Mesendoderm (in vitro differentiated cells): ENCODE measurements at regions not wholly inside any gene's neighbourhood (a gene's known extent, or its start where the extent isn't known, plus 50 kb on each side); places are given as distances from the start of the nearest gene placed in this dataset.

ENCODE experiments used
- DNase-seq: peaks from one replicate; pipeline ENCODE4 v3.0.0; 2013
- H2AK5ac ChIP-seq: 2 replicates; pipeline ENCODE4 v1.6.1; 2013; ENCODE audit warnings: low read length, inconsistent platforms
- H2BK120ac ChIP-seq: 2 replicates; pipeline ENCODE4 v1.6.1; 2013; ENCODE audit warnings: low read depth, mild to moderate bottlenecking, low read length, moderate library complexity, mixed read lengths
- H2BK15ac ChIP-seq: replicated peaks from 2 replicates; pipeline ENCODE4 v1.6.1; 2013; ENCODE audit warnings: low read depth, mild to moderate bottlenecking, moderate library complexity
- H2BK5ac ChIP-seq: 2 replicates; pipeline ENCODE4 v1.6.1; 2013; ENCODE audit warnings: low read length, inconsistent platforms
- H3K18ac ChIP-seq: 2 replicates; pipeline ENCODE4 v1.6.1; 2013; ENCODE audit warnings: mild to moderate bottlenecking, low read length, mixed read lengths
- H3K23ac ChIP-seq: one replicate; pipeline ENCODE4 v1.6.1; 2013; ENCODE audit warnings: low read length
- H3K27ac ChIP-seq: 2 replicates; pipeline ENCODE4 v1.5.1; 2013; ENCODE audit warnings: low read depth, mild to moderate bottlenecking, inconsistent platforms, low read length, moderate library complexity
- H3K27me3 ChIP-seq: 2 replicates; pipeline ENCODE4 v1.6.1; 2013; ENCODE audit warnings: low read length, control low read depth, mild to moderate bottlenecking, inconsistent platforms; ENCODE audit not compliant: insufficient read depth, poor library complexity
- H3K36me3 ChIP-seq: 2 replicates; pipeline ENCODE4 v1.6.1; 2013; ENCODE audit warnings: low read length, inconsistent platforms; ENCODE audit not compliant: control insufficient read depth, insufficient read depth
- H3K4ac ChIP-seq: one replicate; pipeline ENCODE4 v1.6.1; 2013; ENCODE audit warnings: low read depth, mild to moderate bottlenecking, low read length, moderate library complexity
- H3K4me1 ChIP-seq: 2 replicates; pipeline ENCODE4 v1.6.1; 2013; ENCODE audit warnings: low read depth, low read length, inconsistent platforms; ENCODE audit not compliant: control insufficient read depth
- H3K4me2 ChIP-seq: 2 replicates; pipeline ENCODE4 v1.6.1; 2013; ENCODE audit warnings: low read length
- H3K4me3 ChIP-seq: 2 replicates; pipeline ENCODE4 v1.5.1; 2013; ENCODE audit warnings: mild to moderate bottlenecking, low read length
- H3K56ac ChIP-seq: one replicate; pipeline ENCODE4 v1.6.1; 2013; ENCODE audit warnings: low read length
- H3K79me1 ChIP-seq: 2 replicates; pipeline ENCODE4 v1.6.1; 2013; ENCODE audit warnings: low read length, inconsistent platforms
- H3K79me2 ChIP-seq: 2 replicates; pipeline ENCODE4 v1.6.1; 2013; ENCODE audit warnings: mild to moderate bottlenecking, low read length; ENCODE audit not compliant: control insufficient read depth, insufficient read depth
- H3K9ac ChIP-seq: 2 replicates; pipeline ENCODE4 v1.6.1; 2013; ENCODE audit warnings: low read length, inconsistent platforms
- H4K5ac ChIP-seq: one replicate; pipeline ENCODE4 v1.6.1; 2013; ENCODE audit warnings: low read length
- H4K8ac ChIP-seq: one replicate; pipeline ENCODE4 v1.6.1; 2013; ENCODE audit warnings: low read depth, mild to moderate bottlenecking, control low read depth, low read length, moderate library complexity
- WGBS: extraction: QIAGEN DNeasy Blood & Tissue Kit; methylation state at CpG from one replicate; pipeline ENCODE4 v1.1.7; 2013; ENCODE audit warnings: low lambda C conversion rate, missing lambda C conversion rate; ENCODE audit not compliant: insufficient coverage; ENCODE audit errors: extremely low coverage; 5-methylcytosine and 5-hydroxymethylcytosine counted together

- Histone ChIP-seq H3K4me1 (no peaks in the 10 kb centered on the region), H4K8ac (no peak overlapping the region), H2BK5ac (no peak overlapping the region), H2AK5ac (no peak overlapping the region), H3K36me3 (no peaks in the 10 kb centered on the region), H3K56ac (no peak overlapping the region), H3K18ac (no peak overlapping the region), H3K79me1 (no peaks in the 10 kb centered on the region), H3K23ac (no peak overlapping the region), H2BK120ac (no peak overlapping the region), H3K27ac (no peak overlapping the region), H4K5ac (no peak overlapping the region), H3K4me2 (no peak overlapping the region), H3K4ac (no peak overlapping the region), H3K27me3 (no peaks in the 10 kb centered on the region), H2BK15ac (no peak overlapping the region), H3K9ac (no peak overlapping the region), H3K79me2 (no peaks in the 10 kb centered on the region), H3K4me3 (no peak overlapping the region)
- no peak for DNase-seq
- WGBS, result no CpG with 5 or more reads among the region's 2 CpGs
These were observed 884.6 kb upstream of the CHAC2 start for GRCh38 chr2:52882974-52883373.

- Histone ChIP-seq H3K4me1 (no peaks in the 10 kb centered on the region), H3K4me2 (no peak overlapping the region), H3K18ac (no peak overlapping the region), H2BK120ac (no peak overlapping the region), H3K79me1 (no peaks in the 10 kb centered on the region), H2BK5ac (no peak overlapping the region), H2AK5ac (no peak overlapping the region), H3K4me3 (no peak overlapping the region), H3K23ac (no peak overlapping the region), H3K9ac (no peak overlapping the region), H3K27me3 (no peaks in the 10 kb centered on the region), H4K8ac (no peak overlapping the region), H3K36me3 (no peaks in the 10 kb centered on the region), H4K5ac (no peak overlapping the region), H3K56ac (no peak overlapping the region), H2BK15ac (no peak overlapping the region), H3K27ac (no peak overlapping the region), H3K79me2 (no peaks in the 10 kb centered on the region), H3K4ac (no peak overlapping the region)
- DNase-seq, result no peak
- WGBS, result no CpG with 5 or more reads among the region's 1 CpG
These were observed 886.0 kb upstream of the CHAC2 start for GRCh38 chr2:52881606-52882005.

GRCh38 chr2:52880872-52881271 is 886.7 kb upstream of the CHAC2 start:
- Histone ChIP-seq H3K27ac (no peak overlapping the region), H3K79me1 (no peaks in the 10 kb centered on the region)
- WGBS, result no CpG with 5 or more reads among the region's 3 CpGs

GRCh38 chr2:52879561-52879960 is 888.0 kb upstream of the CHAC2 start:
- H3K9ac ChIP-seq, result no peak overlapping the region
- H3K4me1 ChIP-seq, result no peaks in the 10 kb centered on the region
- no peaks in the 10 kb centered on the region for H3K36me3 ChIP-seq
- H2BK5ac ChIP-seq, result no peak overlapping the region
- WGBS, result no CpG with 5 or more reads among the region's 4 CpGs
- H3K79me1 ChIP-seq, result no peaks in the 10 kb centered on the region
- H3K4me3 ChIP-seq, result no peak overlapping the region
- no peak overlapping the region for H2AK5ac ChIP-seq
- no peak overlapping the region for H3K56ac ChIP-seq
- DNase-seq, result no peak
- no peaks in the 10 kb centered on the region for H3K27me3 ChIP-seq
- no peak overlapping the region for H4K8ac ChIP-seq
- H4K5ac ChIP-seq, result no peak overlapping the region
- H3K23ac ChIP-seq, result no peak overlapping the region
- no peaks in the 10 kb centered on the region for H3K79me2 ChIP-seq
- no peak overlapping the region for H3K4ac ChIP-seq
- no peak overlapping the region for H2BK15ac ChIP-seq
- no peak overlapping the region for H3K18ac ChIP-seq
- no peak overlapping the region for H3K4me2 ChIP-seq
- H3K27ac ChIP-seq, result no peak overlapping the region
- no peak overlapping the region for H2BK120ac ChIP-seq

More at GRCh38 chr2:52880872-52881271, 886.7 kb upstream of the CHAC2 start:
- no peak overlapping the region for H4K8ac ChIP-seq
- H3K56ac ChIP-seq, result no peak overlapping the region
- H3K4me3 ChIP-seq, result no peak overlapping the region
- H4K5ac ChIP-seq, result no peak overlapping the region
- no peak overlapping the region for H3K18ac ChIP-seq
- DNase-seq, result peak; percentile 13
- no peaks in the 10 kb centered on the region for H3K27me3 ChIP-seq
- no peak overlapping the region for H3K23ac ChIP-seq
- H3K36me3 ChIP-seq, result no peaks in the 10 kb centered on the region
- H2BK120ac ChIP-seq, result no peak overlapping the region
- no peak overlapping the region for H3K4ac ChIP-seq
- H3K4me1 ChIP-seq, result no peaks in the 10 kb centered on the region
- no peaks in the 10 kb centered on the region for H3K79me2 ChIP-seq
- no peak overlapping the region for H2BK5ac ChIP-seq
- H3K4me2 ChIP-seq, result no peak overlapping the region
- H3K9ac ChIP-seq, result no peak overlapping the region
- no peak overlapping the region for H2AK5ac ChIP-seq
- no peak overlapping the region for H2BK15ac ChIP-seq

- Histone ChIP-seq H2BK120ac (no peak overlapping the region), H3K79me2 (no peaks in the 10 kb centered on the region), H2BK15ac (no peak overlapping the region), H3K4me3 (no peak overlapping the region), H3K23ac (no peak overlapping the region), H3K36me3 (no peaks in the 10 kb centered on the region), H3K4ac (no peak overlapping the region), H3K9ac (no peak overlapping the region), H3K4me2 (no peak overlapping the region), H2AK5ac (no peak overlapping the region), H4K8ac (no peak overlapping the region), H3K18ac (no peak overlapping the region), H3K79me1 (no peaks in the 10 kb centered on the region), H3K27me3 (no peaks in the 10 kb centered on the region), H3K4me1 (no peaks in the 10 kb centered on the region), H2BK5ac (no peak overlapping the region), H3K56ac (no peak overlapping the region), H3K27ac (no peak overlapping the region), H4K5ac (no peak overlapping the region)
- DNase-seq, result no peak
- no CpG with 5 or more reads among the region's 1 CpG for WGBS
These were observed 889.9 kb upstream of the CHAC2 start for GRCh38 chr2:52877703-52878102.

- no peaks in the 10 kb centered on the region for H3K36me3 ChIP-seq
- H3K79me2 ChIP-seq, result no peaks in the 10 kb centered on the region
- H4K5ac ChIP-seq, result no peak overlapping the region
- H2AK5ac ChIP-seq, result no peak overlapping the region
- 100% methylated on average over 1 of the region's 6 CpGs for WGBS
- H3K23ac ChIP-seq, result no peak overlapping the region
- H3K27me3 ChIP-seq, result no peaks in the 10 kb centered on the region
- H3K56ac ChIP-seq, result no peak overlapping the region
- no peak overlapping the region for H3K4ac ChIP-seq
- H3K4me3 ChIP-seq, result no peak overlapping the region
- no peak overlapping the region for H2BK5ac ChIP-seq
- H3K27ac ChIP-seq, result no peak overlapping the region
- H3K18ac ChIP-seq, result no peak overlapping the region
- no peak for DNase-seq
- no peak overlapping the region for H3K9ac ChIP-seq
- no peaks in the 10 kb centered on the region for H3K79me1 ChIP-seq
- H2BK15ac ChIP-seq, result no peak overlapping the region
- no peak overlapping the region for H4K8ac ChIP-seq
- H3K4me2 ChIP-seq, result no peak overlapping the region
- H2BK120ac ChIP-seq, result no peak overlapping the region
- H3K4me1 ChIP-seq, result no peaks in the 10 kb centered on the region
These were observed 893.0 kb upstream of the CHAC2 start for GRCh38 chr2:52874466-52875106.
